ENCODE measurements at regions not wholly inside any gene's neighbourhood (a gene's known extent, or its start where the extent isn't known, plus 50 kb on each side); places are given as distances from the start of the nearest gene placed in this dataset.

- CTCF ChIA-PET, result no interaction called here
- POLR2A ChIA-PET, result no interaction called here
Observed at GRCh38 chr3:166484470-166484869, 647.2 kb upstream of the BCHE start.

GRCh38 chr3:166481340-166481739, 644.1 kb upstream of the BCHE start:
- no peaks in the 10 kb centered on the region for H3K4me1 Mint-ChIP-seq (ENCODE audit: low read depth)
- ATAC-seq (ENCODE audit: poor library complexity), result no peak
- peaks cover 17% of the 10 kb centered on the region for H3K9me3 Mint-ChIP-seq
- no peak for TF ChIP-seq CTCF (IDR thresholded peaks at IDR 0.05)
- Histone ChIP-seq H3K36me3 (ENCODE audit: insufficient read depth, low read length) (no peaks in the 10 kb centered on the region), H3K4me3 (ENCODE audit: low read length) (no peak overlapping the region), H3K4me1 (ENCODE audit: insufficient read depth, low read length) (no peaks in the 10 kb centered on the region), H3K9me3 (ENCODE audit: control insufficient read depth in 1 of 2, insufficient read depth in 1 of 2, low read length in 2 of 2) (no peaks in the 10 kb centered on the region), H3K27ac (ENCODE audit: low read depth in 1 of 2, low read length in 2 of 2) (no peak overlapping the region), H3K27me3 (ENCODE audit: control insufficient read depth in 1 of 2, insufficient read depth in 2 of 2, low read length in 2 of 2) (no peaks in the 10 kb centered on the region)
- no peak overlapping the region for H3K27ac Mint-ChIP-seq
- no peak for DNase-seq
- ChIA-PET POLR2A (no interaction called here), CTCF (no interaction called here)
- intact Hi-C loops (cut with DNase I, micrococcal nuclease), result no loop called here
- no peaks in the 10 kb centered on the region for H3K36me3 Mint-ChIP-seq (ENCODE audit: low read depth)
- no peaks in the 10 kb centered on the region for H3K27me3 Mint-ChIP-seq
- no peak overlapping the region for H3K4me3 Mint-ChIP-seq

More at GRCh38 chr3:166484470-166484869, 647.2 kb upstream of the BCHE start:
- Mint-ChIP-seq H3K27ac (no peak overlapping the region), H3K27me3 (no peaks in the 10 kb centered on the region), H3K4me1 (ENCODE audit: low read depth) (no peaks in the 10 kb centered on the region), H3K36me3 (ENCODE audit: low read depth) (no peaks in the 10 kb centered on the region), H3K4me3 (no peak overlapping the region), H3K9me3 (peaks cover 19% of the 10 kb centered on the region)
- intact Hi-C loops (cut with DNase I, micrococcal nuclease), result no loop called here
- Histone ChIP-seq H3K4me1 (ENCODE audit: insufficient read depth, low read length) (no peaks in the 10 kb centered on the region), H3K9me3 (ENCODE audit: control insufficient read depth in 1 of 2, insufficient read depth in 1 of 2, low read length in 2 of 2) (peaks cover 0 to 8% of the 10 kb centered on the region in 2 experiments), H3K4me3 (ENCODE audit: low read length) (no peak overlapping the region), H3K36me3 (ENCODE audit: insufficient read depth, low read length) (no peaks in the 10 kb centered on the region), H3K27ac (ENCODE audit: low read depth in 1 of 2, low read length in 2 of 2) (no peak overlapping the region), H3K27me3 (ENCODE audit: control insufficient read depth in 1 of 2, insufficient read depth in 2 of 2, low read length in 2 of 2) (no peaks in the 10 kb centered on the region)
- no peak for TF ChIP-seq CTCF (IDR thresholded peaks at IDR 0.05)
- no peak for DNase-seq
- no peak for ATAC-seq (ENCODE audit: poor library complexity)

GRCh38 chr3:166478356-166478755, 641.1 kb upstream of the BCHE start:
- Histone ChIP-seq H3K9me3 (ENCODE audit: control insufficient read depth in 1 of 2, insufficient read depth in 1 of 2, low read length in 2 of 2) (no peaks in the 10 kb centered on the region), H3K36me3 (ENCODE audit: insufficient read depth, low read length) (no peaks in the 10 kb centered on the region), H3K4me1 (ENCODE audit: insufficient read depth, low read length) (no peaks in the 10 kb centered on the region), H3K27ac (ENCODE audit: low read depth in 1 of 2, low read length in 2 of 2) (no peak overlapping the region), H3K4me3 (ENCODE audit: low read length) (no peak overlapping the region), H3K27me3 (ENCODE audit: control insufficient read depth in 1 of 2, insufficient read depth in 2 of 2, low read length in 2 of 2) (no peaks in the 10 kb centered on the region)
- ChIA-PET CTCF (no interaction called here), POLR2A (no interaction called here)
- DNase-seq (no peak), ATAC-seq (ENCODE audit: poor library complexity) (no peak)
- H3K27ac Mint-ChIP-seq, result no peak overlapping the region
- no peaks in the 10 kb centered on the region for H3K36me3 Mint-ChIP-seq (ENCODE audit: low read depth)
- no peaks in the 10 kb centered on the region for H3K4me1 Mint-ChIP-seq (ENCODE audit: low read depth)
- intact Hi-C loops (cut with DNase I, micrococcal nuclease), result no loop called here
- H3K4me3 Mint-ChIP-seq, result no peak overlapping the region
- peaks cover 13% of the 10 kb centered on the region for H3K9me3 Mint-ChIP-seq
- no peaks in the 10 kb centered on the region for H3K27me3 Mint-ChIP-seq
- TF ChIP-seq CTCF (IDR thresholded peaks at IDR 0.05), result no peak

All from CD4-positive, alpha-beta T cell (primary cell).